ENCODE measurements at regions not wholly inside any gene's neighbourhood (a gene's known extent, or its start where the extent isn't known, plus 50 kb on each side); places are given as distances from the start of the nearest gene placed in this dataset.

DNA sequence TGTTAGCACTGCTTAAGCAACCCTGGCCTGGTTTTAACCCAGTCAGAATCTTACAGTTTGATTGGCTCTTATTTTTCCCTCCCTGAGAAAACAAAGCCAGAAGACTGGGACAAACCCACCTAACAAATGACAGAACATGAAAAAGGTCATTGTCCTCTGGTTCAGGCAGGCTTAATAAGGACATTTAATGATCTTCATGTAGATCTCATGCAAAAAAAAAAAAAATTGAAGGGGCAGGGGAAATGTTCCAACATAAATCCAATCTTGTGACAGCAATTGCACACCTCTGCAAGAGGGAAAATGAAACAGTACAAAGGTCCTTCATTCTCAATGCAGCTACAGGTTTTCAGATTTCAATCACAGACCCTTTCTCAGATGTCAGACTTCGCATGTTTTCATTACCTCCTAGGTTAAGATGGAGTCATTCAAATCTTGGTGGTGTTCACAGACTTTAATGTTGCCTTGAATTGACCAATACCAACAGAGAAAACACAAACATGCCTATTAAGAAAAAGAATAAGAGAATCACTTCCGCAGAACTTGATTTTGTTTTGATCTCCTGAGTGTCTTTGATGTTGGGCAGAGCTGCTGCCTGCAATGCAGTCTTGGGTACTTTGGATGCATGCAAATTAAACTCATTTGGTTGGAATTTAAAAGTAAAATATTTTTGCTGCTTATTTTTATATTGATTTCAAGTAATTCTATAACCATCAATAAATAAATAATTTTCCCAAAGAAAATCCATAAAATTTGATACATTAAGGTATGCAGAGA is 359.0 kb downstream of the BTG1 start:
- no peak for TF ChIP-seq CTCF (IDR thresholded peaks at IDR 0.05; ENCODE audit: extremely low read depth, missing control alignments)

DNA sequence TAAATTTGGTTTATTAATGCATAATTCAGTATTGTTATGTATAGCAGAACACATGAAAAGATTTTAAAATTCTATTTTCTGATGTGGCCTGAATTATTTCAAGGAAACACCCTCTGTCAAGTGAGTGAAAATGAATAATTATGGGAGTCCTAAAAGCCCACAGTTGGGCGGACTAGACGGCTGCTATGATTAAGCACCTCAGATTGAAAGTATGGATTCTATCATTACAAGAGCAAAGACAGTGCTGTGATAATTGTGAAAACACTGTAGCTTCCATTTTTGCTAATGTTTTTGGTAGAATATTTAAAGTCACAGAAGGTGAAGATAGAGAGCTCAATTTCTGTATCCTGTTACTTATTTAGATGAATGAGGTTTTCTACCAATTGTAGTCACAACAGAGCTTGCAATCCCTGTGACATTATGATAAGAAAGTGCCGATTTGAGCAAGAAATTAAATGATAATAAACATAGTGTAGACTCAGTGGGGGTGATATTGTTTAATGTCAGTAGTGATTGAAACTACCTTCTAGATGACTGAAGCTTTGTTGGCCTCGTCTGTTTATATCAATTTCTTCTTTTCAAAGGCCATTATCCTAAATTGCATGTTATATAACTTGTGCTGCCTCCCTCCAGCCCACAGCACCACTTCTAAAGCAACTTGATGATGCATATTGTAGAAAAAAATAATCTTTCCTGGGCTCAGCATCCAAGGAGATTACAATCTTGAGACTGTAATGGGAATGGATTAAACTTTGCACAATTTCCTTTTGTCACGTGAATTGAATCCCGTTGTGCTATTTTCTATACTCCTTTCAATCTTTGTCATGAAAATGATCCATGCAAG is 359.8 kb downstream of the BTG1 start:
- no peak for TF ChIP-seq CTCF (IDR thresholded peaks at IDR 0.05; ENCODE audit: extremely low read depth, missing control alignments)
- DNase-seq (ENCODE audit: low spot score): no peak

More for the DNA sequence above, 359.0 kb downstream of the BTG1 start:
- DNase-seq (ENCODE audit: low spot score): no peak

- DNase-seq (ENCODE audit: low spot score): no peak
- no peak for TF ChIP-seq CTCF (IDR thresholded peaks at IDR 0.05; ENCODE audit: extremely low read depth, missing control alignments)
These were observed 364.5 kb downstream of the BTG1 start for GRCh38 chr12:91781114-91781513.

DNA sequence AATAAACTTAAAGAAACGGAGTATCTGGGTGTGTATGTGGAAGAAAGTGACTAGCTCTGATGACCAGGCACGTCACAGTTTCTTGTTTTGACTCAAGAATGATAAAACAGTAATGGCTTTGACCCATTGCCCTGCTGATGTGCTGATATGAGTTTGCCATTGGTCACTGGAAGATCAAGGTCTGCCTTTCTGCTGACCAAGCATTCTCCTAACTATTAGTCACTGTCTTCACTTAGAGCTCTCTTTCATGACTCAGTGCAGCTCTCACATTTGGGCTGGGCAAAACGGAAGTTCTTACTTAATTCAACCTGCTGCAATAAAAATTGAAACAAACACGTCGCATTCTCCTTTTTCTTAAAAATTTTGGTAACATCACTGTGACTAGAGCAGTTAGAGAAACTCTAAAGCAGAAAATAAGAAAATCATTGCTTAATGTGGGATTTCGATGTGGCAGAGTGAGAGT is 366.7 kb downstream of the BTG1 start:
- DNase-seq (ENCODE audit: low spot score): peak; percentile 65
- no peak for TF ChIP-seq CTCF (IDR thresholded peaks at IDR 0.05; ENCODE audit: extremely low read depth, missing control alignments)

DNA sequence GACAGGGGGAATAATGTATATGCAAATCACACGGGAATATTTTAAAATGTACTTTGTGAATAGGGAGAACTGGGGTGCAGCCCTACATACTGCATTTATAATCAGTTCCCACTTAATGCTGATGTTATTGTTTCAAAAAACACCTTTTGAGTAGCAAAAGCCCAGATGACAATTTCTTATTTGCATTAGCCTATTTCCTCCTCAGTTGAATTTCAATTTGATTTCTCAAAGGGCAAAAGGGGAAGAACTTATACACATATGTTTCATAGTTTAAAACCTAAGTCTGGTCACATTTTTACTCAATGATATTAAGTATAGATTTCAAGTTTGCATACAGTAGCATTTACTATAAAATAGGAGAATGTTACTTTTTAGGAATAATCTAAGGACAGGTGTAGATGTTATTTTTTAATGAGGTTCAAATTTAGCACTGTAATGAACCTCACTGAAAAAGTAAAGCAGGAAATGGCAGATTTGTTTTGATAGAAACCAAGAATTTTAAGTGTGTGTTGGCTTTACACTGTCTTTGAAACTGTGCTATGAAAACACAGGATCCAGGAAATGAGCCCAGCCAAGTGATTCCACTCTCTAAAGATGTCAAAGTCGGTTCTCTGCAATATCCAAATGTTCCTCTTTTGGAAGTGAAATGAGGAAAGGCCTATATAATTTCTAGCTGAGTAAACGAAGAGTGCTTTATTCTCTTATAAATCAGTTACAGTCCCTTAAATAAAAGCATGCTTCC is 367.4 kb downstream of the BTG1 start:
- TF ChIP-seq CTCF (IDR thresholded peaks at IDR 0.05; ENCODE audit: extremely low read depth, missing control alignments): no peak
- DNase-seq (ENCODE audit: low spot score): peak; percentile 4

- no peak for DNase-seq (ENCODE audit: low spot score)
- no peak for TF ChIP-seq CTCF (IDR thresholded peaks at IDR 0.05; ENCODE audit: extremely low read depth, missing control alignments)
These were observed 368.2 kb downstream of the BTG1 start for GRCh38 chr12:91777268-91777992.
